CD14-positive monocyte (primary cell): ENCODE measurements at regions not wholly inside any gene's neighbourhood (a gene's known extent, or its start where the extent isn't known, plus 50 kb on each side); places are given as distances from the start of the nearest gene placed in this dataset.

Source experiments
- DNase-seq, 3 donors: peaks; one replicate each; pipeline ENCODE4 v3.0.0-alpha.2; 2011 to 2022
- H2AFZ ChIP-seq: 2 replicates; pipeline ENCODE4 v1.6.0; 2012; ENCODE audit warnings: mild to moderate bottlenecking, low read depth, low read length, inconsistent platforms; ENCODE audit not compliant: insufficient read depth, poor library complexity, severe bottlenecking
- H3K27ac ChIP-seq, 2 donors: 1 replicate in 1 of 2; 2 replicates in 1 of 2; pipeline ENCODE4 v1.5.1; 2012 to 2013; ENCODE audit warnings: low read length in 2 of 2, control low read depth in 1 of 2, inconsistent platforms in 1 of 2, low read depth in 1 of 2, mild to moderate bottlenecking in 1 of 2
- H3K27me3 ChIP-seq, 2 donors: one replicate each; pipeline versions ENCODE4 v1.6.0 to v1.6.1; 2011 to 2013; ENCODE audit warnings: low read length in 2 of 2; ENCODE audit not compliant: control insufficient read depth in 2 of 2, insufficient read depth in 2 of 2
- H3K36me3 ChIP-seq, 2 donors: replicated peaks in 1 of 2; 1 replicate in 1 of 2; 2 replicates in 1 of 2; pipeline versions ENCODE4 v1.5.1 to v1.6.1; 2012 to 2013; ENCODE audit warnings: low read length in 2 of 2, control low read depth in 1 of 2, inconsistent platforms in 1 of 2, mild to moderate bottlenecking in 1 of 2; ENCODE audit not compliant: insufficient read depth in 2 of 2, control insufficient read depth in 1 of 2
- H3K4me1 ChIP-seq, 2 donors: 1 replicate in 1 of 2; 2 replicates in 1 of 2; pipeline versions ENCODE4 v1.5.1 to v1.6.1; 2012 to 2013; ENCODE audit warnings: low read length in 2 of 2, control low read depth in 1 of 2, inconsistent platforms in 1 of 2, mild to moderate bottlenecking in 1 of 2, moderate library complexity in 1 of 2; ENCODE audit not compliant: insufficient read depth in 2 of 2, control insufficient read depth in 1 of 2
- H3K4me2 ChIP-seq: replicated peaks from 2 replicates; pipeline ENCODE3; 2012; ENCODE audit warnings: low read length, moderate library complexity, mild to moderate bottlenecking; ENCODE audit not compliant: poor library complexity, severe bottlenecking; ENCODE audit errors: extremely low read depth
- H3K4me3 ChIP-seq, 3 experiments: fragments of 200-600 bp in 1 of 3; sonication (generic) in 1 of 3; replicated peaks in 1 of 3; 1 replicate in 2 of 3; 2 replicates in 1 of 3; pipeline ENCODE4 v1.5.1; 2011 to 2013; ENCODE audit warnings: low read length in 3 of 3, mild to moderate bottlenecking in 3 of 3, control low read depth in 2 of 3, low read depth in 2 of 3, inconsistent platforms in 1 of 3, moderate library complexity in 1 of 3
- H3K79me2 ChIP-seq: 2 replicates; pipeline ENCODE4 v1.6.0; 2012; ENCODE audit warnings: mild to moderate bottlenecking, control low read depth, inconsistent platforms, low read length, moderate library complexity; ENCODE audit not compliant: insufficient read depth
- H3K9ac ChIP-seq: 2 replicates; pipeline ENCODE4 v1.6.0; 2017; ENCODE audit warnings: low read length, mild to moderate bottlenecking; ENCODE audit not compliant: insufficient read depth, poor library complexity, severe bottlenecking
- H3K9me3 ChIP-seq, 2 donors: replicated peaks in 1 of 2; 1 replicate in 1 of 2; 2 replicates in 1 of 2; pipeline versions ENCODE4 v1.5.1 to v1.6.1; 2012 to 2013; ENCODE audit warnings: low read length in 2 of 2, control low read depth in 1 of 2; ENCODE audit not compliant: control insufficient read depth in 1 of 2, insufficient read depth in 1 of 2
- H4K20me1 ChIP-seq: 2 replicates; pipeline ENCODE4 v1.6.0; 2012; ENCODE audit warnings: mild to moderate bottlenecking, low read length, control low read depth, moderate library complexity; ENCODE audit not compliant: insufficient read depth
- H3K27ac Mint-ChIP-seq, 7 donors: one replicate each; pipeline ENCODE4 v1.8.0; 2020; ENCODE audit warnings: mild to moderate bottlenecking in 7 of 7, mixed read lengths in 7 of 7, moderate library complexity in 6 of 7, inconsistent platforms in 2 of 7
- H3K27me3 Mint-ChIP-seq, 3 donors: one replicate each; pipeline ENCODE4 v1.8.0; 2021 to 2022; ENCODE audit warnings: low read depth in 3 of 3, mild to moderate bottlenecking in 3 of 3, mixed read lengths in 3 of 3, moderate library complexity in 3 of 3, inconsistent platforms in 1 of 3
- H3K36me3 Mint-ChIP-seq, 2 donors: one replicate each; pipeline ENCODE4 v1.8.0; 2020; ENCODE audit warnings: mixed read lengths in 2 of 2, inconsistent platforms in 1 of 2, mild to moderate bottlenecking in 1 of 2
- H3K4me1 Mint-ChIP-seq: one replicate; pipeline ENCODE4 v1.8.0; 2020; ENCODE audit warnings: mild to moderate bottlenecking, mixed read lengths
- H3K4me3 Mint-ChIP-seq, 2 donors: one replicate each; pipeline ENCODE4 v1.8.0; 2020; ENCODE audit warnings: mild to moderate bottlenecking in 2 of 2, mixed read lengths in 2 of 2, moderate library complexity in 1 of 2
- H3K9me3 Mint-ChIP-seq, 7 donors: one replicate each; pipeline ENCODE4 v1.8.0; 2020 to 2022; ENCODE audit warnings: mixed read lengths in 7 of 7, mild to moderate bottlenecking in 6 of 7, moderate library complexity in 6 of 7, inconsistent platforms in 2 of 7
- CTCF ChIP-seq: fragments of 200-600 bp; IDR thresholded peaks from one replicate; pipeline ENCODE4 v1.8.0; 2022; ENCODE audit warnings: antibody characterized with exemption, mild to moderate bottlenecking
- WGBS: methylation state at CpG from one replicate; pipeline ENCODE4 v1.1.5; 2013; ENCODE audit warnings: missing lambda C conversion rate; ENCODE audit not compliant: insufficient coverage; 5-methylcytosine and 5-hydroxymethylcytosine counted together
- intact Hi-C, 2 donors: fragments of 100-400 bp; cut with micrococcal nuclease; formaldehyde crosslinking; loops; one replicate each; pipeline versions ENCODE4 v1.15.0 to v1.15.1; 2023

DNA sequence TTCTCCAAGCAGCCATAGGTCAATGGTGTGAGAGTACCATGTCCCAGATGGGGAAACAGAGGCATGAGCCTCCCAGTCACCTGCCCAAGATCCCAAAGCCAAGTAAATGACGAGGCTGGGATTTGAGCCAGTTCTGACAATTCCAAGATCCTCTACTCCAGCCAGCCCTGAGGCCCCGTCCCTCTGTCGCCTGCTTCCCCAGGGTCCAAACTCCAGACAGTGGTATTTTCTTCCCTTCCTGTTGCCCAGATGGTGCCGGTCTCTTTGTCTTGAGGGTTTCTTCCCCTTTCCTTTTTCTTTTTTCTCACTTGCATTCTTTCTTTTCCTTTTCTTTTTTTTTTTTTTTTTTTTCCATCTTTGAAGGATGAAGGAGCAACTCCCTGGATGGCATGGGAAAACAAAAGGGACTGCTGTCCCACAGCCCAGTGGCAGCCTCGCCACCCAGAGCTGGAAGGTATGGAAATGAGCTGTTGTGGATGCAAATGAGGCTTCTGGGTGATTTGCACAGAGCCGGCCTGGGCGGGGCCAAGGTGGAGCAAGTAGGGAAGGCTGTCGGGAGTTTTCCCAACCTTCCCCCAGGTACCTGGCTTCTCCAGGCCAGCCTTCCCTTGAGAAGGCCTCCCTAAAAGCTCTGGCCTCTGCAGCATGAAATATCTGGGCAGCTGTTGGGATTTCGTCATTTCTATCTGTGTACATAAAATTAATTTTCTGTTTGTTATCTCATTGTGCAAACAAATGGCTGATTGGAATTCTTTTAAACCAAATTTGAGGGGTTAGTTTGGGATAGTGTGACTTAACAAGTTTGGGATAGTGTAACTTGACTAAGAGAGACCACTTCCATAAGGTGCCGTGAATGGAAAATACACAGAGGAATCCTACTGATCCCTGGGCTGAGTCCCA is 146.8 kb downstream of the MN1 start:
- Mint-ChIP-seq H3K36me3 (no peaks in the 10 kb centered on the region), H3K4me3 (no peak overlapping the region), H3K27ac (no peak overlapping the region), H3K27me3 (peaks cover 0 to 7% (median 2%) of the 10 kb centered on the region in 3 donors), H3K4me1 (no peaks in the 10 kb centered on the region), H3K9me3 (peaks cover 4 to 12% (median 11%) of the 10 kb centered on the region in 7 donors)
- H3K36me3 ChIP-seq: no peaks in the 10 kb centered on the region
- no peak overlapping the region for H3K27ac ChIP-seq
- intact Hi-C loops: no loop called here
- TF ChIP-seq CTCF: no peak
- no peak overlapping the region for H3K9ac ChIP-seq
- H3K4me3 ChIP-seq: no peak overlapping the region
- H3K4me2 ChIP-seq: no peak overlapping the region
- H4K20me1 ChIP-seq: no peaks in the 10 kb centered on the region
- WGBS: 100% methylated on average over 1 of the region's 10 CpGs
- no peak for DNase-seq
- peaks cover 4 to 6% of the 10 kb centered on the region in 2 donors for H3K9me3 ChIP-seq
- H3K4me1 ChIP-seq: no peaks in the 10 kb centered on the region
- no peak overlapping the region for H2AFZ ChIP-seq
- no peaks in the 10 kb centered on the region for H3K27me3 ChIP-seq
- no peaks in the 10 kb centered on the region for H3K79me2 ChIP-seq

- no peak overlapping the region for H3K27ac Mint-ChIP-seq
- H3K27me3 ChIP-seq: no peaks in the 10 kb centered on the region
- no peaks in the 10 kb centered on the region for H3K4me1 ChIP-seq
- H3K36me3 Mint-ChIP-seq: no peaks in the 10 kb centered on the region
- no peak overlapping the region for H3K27ac ChIP-seq
- no peak overlapping the region for H3K9ac ChIP-seq
- H3K4me2 ChIP-seq: no peak overlapping the region
- peaks cover 2 to 5% (median 4%) of the 10 kb centered on the region in 3 donors for H3K27me3 Mint-ChIP-seq
- no peaks in the 10 kb centered on the region for H4K20me1 ChIP-seq
- H3K9me3 ChIP-seq: peaks cover 4 to 6% of the 10 kb centered on the region in 2 donors
- H3K36me3 ChIP-seq: no peaks in the 10 kb centered on the region
- WGBS: 96% methylated on average over 2 of the region's 2 CpGs
- TF ChIP-seq CTCF: no peak
- no peak overlapping the region for H3K4me3 ChIP-seq
- H3K4me1 Mint-ChIP-seq: no peaks in the 10 kb centered on the region
- no peak for DNase-seq
- intact Hi-C loops: no loop called here
- H3K4me3 Mint-ChIP-seq: no peak overlapping the region
- H2AFZ ChIP-seq: no peak overlapping the region
- H3K79me2 ChIP-seq: no peaks in the 10 kb centered on the region
- H3K9me3 Mint-ChIP-seq: peaks cover 4 to 13% (median 11%) of the 10 kb centered on the region in 7 donors
Observed at GRCh38 chr22:27655582-27656185, 145.9 kb downstream of the MN1 start.
